Pancreas (tissue), 10 donors: ENCODE measurements at regions not wholly inside any gene's neighbourhood (a gene's known extent, or its start where the extent isn't known, plus 50 kb on each side); places are given as distances from the start of the nearest gene placed in this dataset.

Experiments
- ATAC-seq, 4 donors: fragments of 200-7000 bp; cut with Tn5 transposase; one replicate each; pipeline versions ENCODE4 v1.8.0 to v1.9.1; 2020; ENCODE audit warnings: mild to moderate bottlenecking in 4 of 4, moderate library complexity in 4 of 4
- DNase-seq, 6 donors: peaks; one replicate each; pipeline ENCODE4 v3.0.0-alpha.2; 2020
- FAIRE-seq: peaks from 2 replicates; lab custom pipeline; 2012; peaks lifted over from hg19 to GRCh38; lab: Jason Lieb, UNC
- H3K27ac ChIP-seq, 4 donors: fragments of 200-600 bp; sonication (generic); 1 replicate in 3 of 4; 2 replicates in 1 of 4; pipeline versions ENCODE4 v1.5.0 to v1.8.0; 2020
- H3K27me3 ChIP-seq, 4 donors: fragments of 200-600 bp; one replicate each; pipeline ENCODE4 v1.8.0; 2021
- H3K36me3 ChIP-seq, 3 donors: fragments of 200-600 bp; sonication (generic) in 1 of 3; one replicate each; pipeline versions ENCODE4 v1.5.0 to v1.8.0; 2020 to 2021
- H3K4me1 ChIP-seq, 3 donors: fragments of 200-600 bp; one replicate each; pipeline ENCODE4 v1.8.0; 2021
- H3K4me3 ChIP-seq, 4 donors: fragments of 200-600 bp; sonication (generic) in 2 of 4; one replicate each; pipeline versions ENCODE4 v1.5.0 to v1.8.0; 2020 to 2021
- H3K9me3 ChIP-seq, 4 donors: fragments of 200-600 bp; one replicate each; pipeline ENCODE4 v1.8.0; 2021
- whole genome bisulfite sequencing, 2 donors: extraction: QIAGEN DNeasy Blood & Tissue Kit; methylation state at CpG; one replicate each; pipeline ENCODE4 v1.1.7; 2013; 5-methylcytosine and 5-hydroxymethylcytosine counted together
- intact Hi-C, 3 donors: fragments of 100-400 bp; cut with DNase I; formaldehyde crosslinking; loops; one replicate each; pipeline versions ENCODE4 v1.11.1 to v1.14.2; 2022
- TF ChIP-seq, protein P1 (sequence below), 4 donors: fragments of 200-600 bp; sonication (generic) in 3 of 4; IDR thresholded peaks; one replicate each; pipeline versions ENCODE4 v1.5.0 to v1.8.0; 2021; ENCODE audit warnings: antibody characterized with exemption in 4 of 4
- donor health status: healthy with polysubstance abuse.
- donor health status: DM: no; HTN: no; CAD: no; lungs with moderate emphysema.
- donor health status: DM: no; HTN: no; CAD: no.
- donor health status: control.
- donor health status: control.
- donor health status: Bipolar disorder and iron deficiency.
- donor health status: DM: yes; HTN: yes; CAD: no.
- donor health status: DM: no; HTN: no; CAD: no.
- donor health status: DM: no; HTN: no; CAD: no.
- donor health status: DM: yes; HTN: yes; CAD: no.

DNA sequence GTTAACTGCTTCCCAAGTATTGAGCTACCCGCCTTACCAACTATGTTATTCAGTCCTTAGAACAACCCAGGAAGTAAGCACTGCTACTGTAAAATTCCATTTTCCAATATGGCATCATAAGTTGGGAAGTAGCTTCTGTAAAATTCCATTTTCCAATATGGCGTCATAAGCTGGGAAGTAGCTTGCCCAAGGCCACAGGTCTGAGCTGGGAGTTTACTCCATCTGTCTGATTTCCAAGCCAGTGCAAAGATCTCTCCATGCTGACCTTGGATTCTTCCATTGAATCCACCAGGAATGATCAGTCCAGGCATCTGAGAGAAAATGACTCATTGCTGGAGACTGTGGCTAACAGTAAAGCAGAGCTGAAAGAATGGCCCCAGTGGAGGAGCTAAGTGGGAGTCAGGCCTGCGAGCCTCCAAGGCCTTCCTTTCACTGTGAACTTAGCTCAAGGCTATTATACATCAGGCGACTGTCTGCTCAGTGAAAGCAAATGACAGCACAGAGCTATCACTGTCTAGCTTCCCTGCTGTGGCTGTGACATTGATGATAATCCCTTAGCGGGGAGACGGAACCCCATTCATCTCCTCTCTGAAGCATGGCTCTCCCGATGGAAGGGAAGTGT lies 430.4 kb downstream of the HAPSTR1 start:
- ATAC-seq (peak in 2 of 4 donors; percentile 48 to 49), FAIRE-seq (no peak), DNase-seq (no peak)
- WGBS, 2 donors = 74 to 79% methylated on average over 7 of the region's 7 CpGs
- Histone ChIP-seq H3K36me3 (no peaks in the 10 kb centered on the region), H3K9me3 (no peaks in the 10 kb centered on the region), H3K27me3 (no peaks in the 10 kb centered on the region), H3K27ac (no peak overlapping the region), H3K4me3 (no peak overlapping the region), H3K4me1 (peaks cover 0 to 4% (median 4%) of the 10 kb centered on the region in 3 donors)
- TF ChIP-seq, protein P1, sequence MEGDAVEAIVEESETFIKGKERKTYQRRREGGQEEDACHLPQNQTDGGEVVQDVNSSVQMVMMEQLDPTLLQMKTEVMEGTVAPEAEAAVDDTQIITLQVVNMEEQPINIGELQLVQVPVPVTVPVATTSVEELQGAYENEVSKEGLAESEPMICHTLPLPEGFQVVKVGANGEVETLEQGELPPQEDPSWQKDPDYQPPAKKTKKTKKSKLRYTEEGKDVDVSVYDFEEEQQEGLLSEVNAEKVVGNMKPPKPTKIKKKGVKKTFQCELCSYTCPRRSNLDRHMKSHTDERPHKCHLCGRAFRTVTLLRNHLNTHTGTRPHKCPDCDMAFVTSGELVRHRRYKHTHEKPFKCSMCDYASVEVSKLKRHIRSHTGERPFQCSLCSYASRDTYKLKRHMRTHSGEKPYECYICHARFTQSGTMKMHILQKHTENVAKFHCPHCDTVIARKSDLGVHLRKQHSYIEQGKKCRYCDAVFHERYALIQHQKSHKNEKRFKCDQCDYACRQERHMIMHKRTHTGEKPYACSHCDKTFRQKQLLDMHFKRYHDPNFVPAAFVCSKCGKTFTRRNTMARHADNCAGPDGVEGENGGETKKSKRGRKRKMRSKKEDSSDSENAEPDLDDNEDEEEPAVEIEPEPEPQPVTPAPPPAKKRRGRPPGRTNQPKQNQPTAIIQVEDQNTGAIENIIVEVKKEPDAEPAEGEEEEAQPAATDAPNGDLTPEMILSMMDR (IDR thresholded peaks at IDR 0.05) = no peak
- intact Hi-C loops = no loop called here

DNA sequence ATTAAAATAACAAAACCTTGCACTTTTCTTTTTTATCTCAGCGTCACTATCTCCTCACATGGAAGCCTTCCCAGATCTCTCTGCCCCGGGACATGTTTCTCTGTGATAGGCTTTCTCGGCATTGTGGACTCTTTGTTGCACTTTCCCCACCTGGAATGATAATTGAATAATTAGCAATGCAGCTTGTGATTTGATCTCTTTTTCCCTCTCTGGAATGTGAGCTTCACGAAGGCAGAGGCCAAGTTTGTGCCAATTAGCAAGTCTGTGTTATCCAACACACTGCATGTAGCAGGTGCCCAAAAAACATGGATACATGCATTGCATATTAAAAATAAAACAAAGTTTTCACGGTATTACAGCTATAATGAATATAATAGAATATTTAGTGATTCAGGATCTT lies 431.2 kb downstream of the HAPSTR1 start:
- TF ChIP-seq, protein P1 (IDR thresholded peaks at IDR 0.05) = no peak
- DNase-seq = no peak
- no peak overlapping the region for H3K27ac ChIP-seq
- FAIRE-seq = no peak
- no peaks in the 10 kb centered on the region for H3K9me3 ChIP-seq
- no peak overlapping the region for H3K4me3 ChIP-seq
- intact Hi-C loops = no loop called here
- H3K27me3 ChIP-seq = no peaks in the 10 kb centered on the region
- no peaks in the 10 kb centered on the region for H3K36me3 ChIP-seq
- ATAC-seq = peak in 1 of 4 donors; percentile 16
- WGBS, 2 donors = 14 to 23% methylated on average over 5 of the region's 5 CpGs
- H3K4me1 ChIP-seq = peaks cover 0 to 4% (median 4%) of the 10 kb centered on the region in 3 donors

DNA sequence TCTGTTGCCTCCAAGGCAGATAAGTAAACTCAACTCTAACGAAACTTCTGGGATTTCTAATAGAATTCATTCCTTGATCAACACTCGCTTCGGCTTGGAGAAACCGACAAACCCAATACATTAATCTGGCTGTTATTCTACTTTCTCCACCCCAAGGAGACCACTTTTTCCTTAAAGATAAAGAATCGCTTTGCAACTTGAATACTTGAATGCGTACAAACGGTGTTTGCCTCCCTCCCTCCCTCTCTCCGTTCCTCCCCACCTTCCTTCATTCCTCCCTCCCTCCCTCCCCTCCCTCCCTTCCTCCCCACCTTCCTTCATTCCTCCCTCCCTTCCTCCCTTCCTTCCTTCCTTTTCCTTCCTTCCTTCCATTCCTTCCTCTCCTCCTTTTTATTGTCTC lies 432.6 kb downstream of the HAPSTR1 start:
- FAIRE-seq = no peak
- no peaks in the 10 kb centered on the region for H3K4me1 ChIP-seq
- 92 to 93% methylated on average over 7 to 8 of the region's 8 CpGs for WGBS, 2 donors
- ATAC-seq = no peak
- TF ChIP-seq, protein P1 (IDR thresholded peaks at IDR 0.05) = no peak
- no peak overlapping the region for H3K27ac ChIP-seq
- no peak for DNase-seq
- no peaks in the 10 kb centered on the region for H3K9me3 ChIP-seq
- H3K4me3 ChIP-seq = no peak overlapping the region
- H3K27me3 ChIP-seq = no peaks in the 10 kb centered on the region
- no peaks in the 10 kb centered on the region for H3K36me3 ChIP-seq
- intact Hi-C loops = no loop called here

DNA sequence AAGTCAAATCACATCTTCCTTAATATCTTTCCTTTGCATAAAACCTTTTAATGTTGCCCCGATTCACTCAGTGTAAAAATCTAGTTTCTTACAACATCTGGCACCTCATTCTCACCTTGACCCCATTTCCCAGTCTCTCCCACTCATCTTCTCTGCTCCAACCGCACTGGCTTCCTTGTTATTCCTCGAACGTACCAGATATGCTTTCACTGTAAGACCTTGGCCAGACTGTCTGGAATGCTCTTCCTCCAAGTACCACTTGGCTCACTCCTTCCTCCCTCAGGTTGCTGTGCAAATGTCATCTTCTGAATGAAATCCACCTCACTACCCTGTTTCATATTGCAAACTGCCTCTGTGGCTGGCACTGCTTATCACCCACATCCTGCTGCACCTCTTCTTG lies 433.6 kb downstream of the HAPSTR1 start:
- WGBS, 2 donors = 86 to 91% methylated on average over 4 of the region's 4 CpGs
- Histone ChIP-seq H3K36me3 (no peaks in the 10 kb centered on the region), H3K27me3 (no peaks in the 10 kb centered on the region), H3K9me3 (no peaks in the 10 kb centered on the region), H3K4me1 (no peaks in the 10 kb centered on the region), H3K27ac (no peak overlapping the region), H3K4me3 (no peak overlapping the region)
- intact Hi-C loops = no loop called here
- FAIRE-seq = no peak
- TF ChIP-seq, protein P1 (IDR thresholded peaks at IDR 0.05) = no peak
- DNase-seq = no peak
- ATAC-seq = no peak

DNA sequence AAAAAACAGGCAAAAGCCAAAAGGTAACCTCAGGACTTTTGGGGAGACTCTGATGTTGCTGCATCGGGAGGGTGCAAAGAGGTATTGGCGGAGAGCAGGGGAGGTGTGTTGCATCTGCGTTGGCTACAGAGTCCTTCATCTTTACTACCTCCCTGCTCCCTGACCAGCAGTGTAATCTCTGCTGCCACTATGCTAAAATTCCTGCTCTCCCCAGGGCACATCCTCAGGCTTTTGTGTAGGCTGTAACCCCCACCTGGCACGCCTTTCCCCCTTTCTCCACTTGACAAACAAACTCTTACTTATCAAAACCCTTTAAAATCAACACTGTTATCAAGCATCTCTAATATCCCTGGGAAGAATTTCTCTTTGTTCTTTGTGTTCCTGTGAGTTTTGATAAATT lies 435.3 kb downstream of the HAPSTR1 start:
- no peaks in the 10 kb centered on the region for H3K36me3 ChIP-seq
- H3K27ac ChIP-seq = no peak overlapping the region
- 48 to 50% methylated on average over 4 of the region's 4 CpGs for WGBS, 2 donors
- TF ChIP-seq, protein P1 (IDR thresholded peaks at IDR 0.05) = no peak
- no peaks in the 10 kb centered on the region for H3K9me3 ChIP-seq
- DNase-seq (no peak), FAIRE-seq (no peak), ATAC-seq (no peak)
- intact Hi-C loops = no loop called here
- no peaks in the 10 kb centered on the region for H3K27me3 ChIP-seq
- no peak overlapping the region for H3K4me3 ChIP-seq
- no peaks in the 10 kb centered on the region for H3K4me1 ChIP-seq
